Hematopoietic multipotent progenitor cell treated with erythropoietin and hydrocortisone succinate and interleukin-3 and kit ligand, for 6 days (in vitro differentiated cells): ENCODE measurements at regions not wholly inside any gene's neighbourhood (a gene's known extent, or its start where the extent isn't known, plus 50 kb on each side); places are given as distances from the start of the nearest gene placed in this dataset.

Experiments used
- DNase-seq: peaks from one replicate; pipeline ENCODE4 v3.0.0-alpha.2; 2015

- DNase-seq: no peak
These were observed 533.7 kb upstream of the SEL1L start for GRCh38 chr14:82067221-82067875.

- DNase-seq: no peak
These were observed 536.4 kb upstream of the SEL1L start for GRCh38 chr14:82070040-82070439.

DNA sequence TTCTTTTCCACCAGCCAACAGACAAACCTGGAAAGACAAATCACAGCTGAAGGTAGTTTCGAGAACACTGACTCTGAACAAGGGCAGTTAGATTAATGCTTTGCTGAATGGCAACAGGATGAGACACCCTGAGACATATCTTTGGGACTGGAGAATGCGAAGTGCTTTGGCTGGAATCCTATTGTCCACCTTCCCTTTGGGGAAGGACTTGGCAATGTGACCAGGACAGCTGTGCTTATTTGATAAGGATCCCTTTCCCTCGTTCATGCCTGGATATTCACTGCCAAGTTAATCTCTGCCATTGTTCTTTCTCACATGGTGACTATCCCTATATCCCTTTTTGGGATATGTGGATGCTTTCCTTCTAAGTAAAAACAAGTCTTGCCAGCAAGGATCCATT lies 537.1 kb upstream of the SEL1L start:
- DNase-seq: no peak

DNA sequence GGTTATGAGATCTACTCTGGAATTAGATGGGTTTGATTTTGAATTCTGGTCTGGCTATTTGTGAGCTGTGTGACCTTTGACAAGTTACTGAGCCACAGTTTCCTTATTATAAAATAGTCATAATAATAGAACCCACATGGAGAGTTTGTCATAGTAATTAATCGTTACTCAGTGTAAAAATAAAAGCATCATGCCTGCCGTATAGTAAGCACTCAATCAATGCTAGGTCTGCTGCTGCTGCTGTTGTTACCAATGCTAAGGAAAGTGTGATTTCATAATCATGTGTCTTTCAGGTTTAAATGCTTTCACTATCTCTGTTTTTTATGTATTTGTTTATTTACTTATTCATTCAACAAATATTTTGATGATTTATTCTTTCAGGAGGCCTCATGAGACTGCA lies 539.9 kb upstream of the SEL1L start:
- DNase-seq: no peak

- peak; percentile 56 for DNase-seq
These were observed 541.9 kb upstream of the SEL1L start for GRCh38 chr14:82075566-82075965.

DNA sequence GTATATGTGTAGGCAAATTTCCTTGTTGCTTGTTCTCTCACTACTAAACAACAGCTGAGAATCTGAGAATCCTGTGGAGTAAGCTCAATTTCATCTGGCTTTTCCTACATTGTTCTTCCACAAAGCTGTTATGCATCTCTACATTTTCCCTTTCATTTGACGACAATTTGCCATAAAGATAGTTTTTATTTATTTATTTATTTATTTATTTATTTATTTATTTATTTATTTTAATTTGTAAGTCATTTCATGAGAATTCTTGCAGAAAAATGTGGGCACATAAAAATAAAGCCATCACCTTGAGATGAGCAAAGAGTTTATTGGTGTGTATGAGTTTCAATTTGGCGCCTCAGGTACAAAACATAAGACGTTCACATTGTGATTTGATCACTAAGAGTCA lies 545.9 kb upstream of the SEL1L start:
- no peak for DNase-seq

GRCh38 chr14:82080370-82080769 lies 546.7 kb upstream of the SEL1L start:
- DNase-seq: no peak

DNA sequence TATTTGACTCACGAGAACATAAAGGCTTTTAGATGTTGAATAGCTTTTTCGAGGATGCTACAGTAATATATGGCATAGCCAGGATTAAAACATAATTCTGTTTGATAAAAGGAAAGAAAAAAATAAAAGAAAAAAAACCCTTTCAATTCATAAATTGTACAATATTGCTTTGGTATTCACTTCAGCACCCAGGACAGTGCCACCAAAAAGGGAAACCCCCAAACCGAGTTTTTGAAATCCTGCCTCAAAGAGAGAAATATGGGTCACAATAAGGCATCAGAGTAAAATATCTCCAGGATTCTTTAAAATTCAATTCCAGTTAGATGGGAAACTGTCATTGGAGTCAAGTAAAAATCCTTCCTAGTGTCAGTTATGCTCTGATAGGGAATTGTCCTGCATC lies 551.2 kb upstream of the SEL1L start:
- DNase-seq: no peak

DNA sequence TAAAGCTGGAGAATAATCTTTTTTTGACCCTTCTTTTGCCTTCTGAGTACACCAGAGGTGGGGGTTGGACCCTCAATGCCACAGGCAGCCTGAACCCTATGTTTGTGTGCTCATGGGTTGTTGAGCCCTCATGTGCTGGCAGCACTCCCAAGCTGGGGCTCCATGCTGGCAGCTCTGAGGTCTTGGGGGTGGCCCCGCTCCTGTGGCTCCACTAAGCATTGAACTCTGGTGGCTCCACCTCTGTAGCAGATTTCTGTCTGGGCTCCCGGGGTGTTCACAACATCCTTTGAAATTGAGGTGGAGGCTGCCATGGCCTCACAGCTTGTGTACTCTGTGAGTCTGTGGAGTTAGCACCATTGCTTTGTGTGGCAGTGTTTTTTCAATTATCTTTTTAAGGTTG lies 557.4 kb upstream of the SEL1L start:
- no peak for DNase-seq

GRCh38 chr14:82094829-82095345 lies 561.2 kb upstream of the SEL1L start:
- no peak for DNase-seq

- no peak for DNase-seq
These were observed 570.4 kb upstream of the SEL1L start for GRCh38 chr14:82104013-82104412.

DNA sequence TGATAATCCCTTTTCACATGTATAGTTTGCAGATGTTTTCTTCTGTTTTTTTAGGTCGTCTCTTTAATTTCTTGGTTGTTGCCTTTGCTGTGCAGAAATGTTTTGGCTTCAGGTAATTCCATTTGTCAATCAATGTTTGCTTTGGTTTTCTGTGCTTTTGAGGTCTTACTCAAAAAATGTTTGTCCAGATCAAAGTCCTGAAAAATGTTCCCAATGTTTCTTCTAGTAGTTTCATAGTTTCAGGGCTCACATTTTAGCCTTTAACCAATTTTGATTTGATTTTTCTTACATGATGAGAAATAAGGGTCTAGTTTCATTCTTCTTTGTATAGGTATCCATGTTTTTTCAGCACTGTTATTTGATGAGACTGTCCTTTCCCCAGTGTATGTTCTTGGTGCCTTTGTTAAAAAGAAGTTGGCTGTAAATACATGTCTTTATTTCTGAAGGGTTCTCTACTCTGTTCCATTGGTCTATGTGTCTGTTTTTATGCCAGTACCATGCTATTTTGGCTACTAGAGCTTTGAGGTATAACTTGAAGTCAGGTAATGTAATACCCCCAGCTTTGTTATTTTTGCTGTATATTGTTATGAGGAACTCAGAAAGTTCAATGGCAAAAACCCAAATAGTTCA lies 578.7 kb upstream of the SEL1L start:
- DNase-seq: no peak

GRCh38 chr14:82113007-82113406 lies 579.4 kb upstream of the SEL1L start:
- DNase-seq: no peak

GRCh38 chr14:82113710-82114109 lies 580.1 kb upstream of the SEL1L start:
- DNase-seq: no peak

GRCh38 chr14:82116721-82117120 lies 583.1 kb upstream of the SEL1L start:
- no peak for DNase-seq

GRCh38 chr14:82122655-82123054 lies 589.0 kb upstream of the SEL1L start:
- DNase-seq: no peak

DNA sequence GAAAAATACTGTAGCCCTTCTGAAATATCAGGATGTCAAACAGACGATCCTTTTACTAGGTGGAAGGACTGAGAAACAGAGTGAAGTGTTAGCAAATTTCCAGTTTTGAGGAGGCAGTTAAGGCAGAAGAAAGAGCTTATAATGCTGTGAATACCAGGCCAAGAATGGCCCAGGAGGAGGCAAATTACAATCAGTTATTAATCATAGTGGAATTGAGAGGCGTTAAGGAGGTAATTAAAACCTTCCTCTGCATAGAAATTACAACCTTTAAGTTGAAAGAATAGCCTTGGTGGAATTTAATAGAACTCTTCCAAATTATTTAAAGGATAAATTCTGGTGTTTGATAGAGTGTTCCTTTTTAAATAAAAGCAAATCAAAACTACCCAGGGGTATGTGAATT lies 590.9 kb upstream of the SEL1L start:
- no peak for DNase-seq

GRCh38 chr14:82126006-82126405 lies 592.4 kb upstream of the SEL1L start:
- DNase-seq: no peak

GRCh38 chr14:82134411-82134810 lies 600.8 kb upstream of the SEL1L start:
- no peak for DNase-seq

- DNase-seq: no peak
These were observed 604.8 kb upstream of the SEL1L start for GRCh38 chr14:82138431-82138830.

DNA sequence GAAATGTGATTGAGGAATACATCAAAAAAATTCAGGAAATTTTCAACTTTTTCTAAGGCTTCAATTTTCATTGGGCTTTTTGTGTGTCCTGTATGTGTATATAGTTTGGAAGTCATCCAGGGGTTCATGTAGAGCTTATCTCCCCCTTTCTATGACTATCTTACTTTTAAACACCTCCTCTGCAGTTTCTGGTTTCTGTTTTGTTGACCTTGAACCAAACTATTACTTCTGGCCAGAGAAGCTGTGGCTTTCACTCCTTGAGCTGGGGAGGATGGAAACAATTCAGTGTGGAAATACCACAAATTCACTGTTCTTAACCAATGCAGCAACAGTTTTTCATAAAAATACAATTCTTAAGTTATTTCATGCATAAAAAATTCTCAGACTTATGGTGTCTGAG lies 613.2 kb upstream of the SEL1L start:
- DNase-seq: no peak

- no peak for DNase-seq
These were observed 620.0 kb upstream of the SEL1L start for GRCh38 chr14:82153689-82154088.

DNA sequence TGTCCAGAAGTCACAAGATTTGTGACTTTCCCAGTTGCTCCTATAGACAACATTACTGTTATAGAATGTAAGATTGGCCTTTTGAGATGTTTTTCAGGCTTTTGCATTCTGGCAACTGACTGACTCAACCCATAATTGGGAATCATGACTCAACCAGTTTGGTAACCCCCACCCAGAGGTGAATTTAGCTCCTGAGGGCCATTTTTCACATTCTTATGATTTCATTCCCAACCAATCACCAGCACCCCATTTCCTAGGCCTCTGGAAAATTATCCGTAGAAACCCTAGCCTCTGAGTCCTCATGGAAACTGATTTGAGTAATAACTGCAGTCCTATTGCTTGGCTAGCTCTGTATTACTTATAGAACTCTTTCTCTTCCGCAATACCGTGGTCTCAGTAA lies 626.0 kb upstream of the SEL1L start:
- no peak for DNase-seq

DNA sequence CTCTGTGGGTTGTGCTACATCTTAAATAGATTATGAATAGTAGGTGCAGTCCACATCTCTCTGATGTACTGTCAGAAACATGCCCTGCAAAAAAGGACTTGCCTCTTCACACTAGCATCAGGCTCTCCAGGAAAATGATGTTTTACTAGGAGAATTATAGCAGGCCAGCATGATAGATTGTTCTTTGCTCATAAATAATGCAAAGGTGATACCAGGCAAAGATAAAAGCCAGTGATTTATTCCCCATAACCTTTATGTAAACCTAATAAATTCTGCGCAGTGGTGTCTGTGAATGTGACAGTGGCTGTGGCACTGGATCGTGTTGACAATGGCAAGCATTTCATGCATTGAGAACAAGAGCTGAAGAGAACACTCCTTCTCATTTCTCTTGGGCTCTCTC lies 646.5 kb upstream of the SEL1L start:
- DNase-seq: no peak

DNA sequence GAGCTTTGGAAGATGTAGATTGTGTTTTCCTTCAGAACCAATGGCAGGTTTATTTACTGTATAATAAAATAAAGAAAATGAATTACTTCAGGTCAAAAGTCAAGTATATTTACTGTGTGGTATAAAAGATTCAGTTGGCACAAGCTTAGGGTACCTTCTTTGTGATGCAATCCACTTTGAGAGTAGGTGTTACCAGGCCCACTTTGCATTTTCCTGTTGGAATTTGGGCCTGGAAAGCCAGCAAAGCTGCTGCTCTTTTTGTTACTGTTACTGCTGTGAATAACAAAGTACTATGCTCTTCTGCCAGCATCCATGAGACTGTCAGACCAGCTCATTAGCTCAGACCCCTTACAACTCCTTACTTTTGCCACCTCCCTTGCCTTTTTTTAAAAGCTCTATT lies 649.0 kb upstream of the SEL1L start:
- no peak for DNase-seq
